ENCODE measurements at regions not wholly inside any gene's neighbourhood (a gene's known extent, or its start where the extent isn't known, plus 50 kb on each side); places are given as distances from the start of the nearest gene placed in this dataset.

- Histone ChIP-seq H3K9me3 (ENCODE audit: control insufficient read depth in 1 of 2, insufficient read depth in 1 of 2, low read length in 2 of 2) (peaks cover 0 to 6% of the 10 kb centered on the region in 2 experiments), H3K4me3 (ENCODE audit: low read length) (no peak overlapping the region), H3K27me3 (ENCODE audit: control insufficient read depth in 1 of 2, insufficient read depth in 2 of 2, low read length in 2 of 2) (no peaks in the 10 kb centered on the region), H3K4me1 (ENCODE audit: insufficient read depth, low read length) (no peaks in the 10 kb centered on the region), H3K36me3 (ENCODE audit: insufficient read depth, low read length) (no peaks in the 10 kb centered on the region), H3K27ac (ENCODE audit: low read depth in 1 of 2, low read length in 2 of 2) (no peak overlapping the region)
- no peak for TF ChIP-seq CTCF (IDR thresholded peaks at IDR 0.05)
- POLR2A ChIA-PET, result no interaction called here
- Mint-ChIP-seq H3K9me3 (peaks cover 13% of the 10 kb centered on the region), H3K36me3 (ENCODE audit: low read depth) (no peaks in the 10 kb centered on the region), H3K4me3 (no peak overlapping the region), H3K27ac (no peak overlapping the region), H3K27me3 (no peaks in the 10 kb centered on the region), H3K4me1 (ENCODE audit: low read depth) (no peaks in the 10 kb centered on the region)
- intact Hi-C loops (cut with DNase I, micrococcal nuclease), result no loop called here
- CTCF ChIA-PET, result no interaction called here
- DNase-seq (no peak), ATAC-seq (ENCODE audit: poor library complexity) (no peak)
Observed at GRCh38 chr12:16424531-16424930, 77.1 kb downstream of the MGST1 start.

GRCh38 chr12:16435875-16436554 is 88.6 kb downstream of the MGST1 start:
- H3K4me3 ChIP-seq (ENCODE audit: low read length), result no peak overlapping the region
- intact Hi-C loops (cut with DNase I, micrococcal nuclease), result no loop called here
- no peaks in the 10 kb centered on the region for H3K4me1 Mint-ChIP-seq (ENCODE audit: low read depth)
- no peak overlapping the region for H3K4me3 Mint-ChIP-seq
- ATAC-seq (ENCODE audit: poor library complexity), result no peak
- H3K27me3 Mint-ChIP-seq, result no peaks in the 10 kb centered on the region
- H3K27ac Mint-ChIP-seq, result no peak overlapping the region
- ChIA-PET CTCF (no interaction called here), POLR2A (no interaction called here)
- H3K27me3 ChIP-seq (ENCODE audit: control insufficient read depth in 1 of 2, insufficient read depth in 2 of 2, low read length in 2 of 2), result no peaks in the 10 kb centered on the region
- no peak overlapping the region for H3K27ac ChIP-seq (ENCODE audit: low read depth in 1 of 2, low read length in 2 of 2)
- H3K36me3 ChIP-seq (ENCODE audit: insufficient read depth, low read length), result no peaks in the 10 kb centered on the region
- H3K9me3 Mint-ChIP-seq, result peaks cover 10% of the 10 kb centered on the region
- no peaks in the 10 kb centered on the region for H3K9me3 ChIP-seq (ENCODE audit: control insufficient read depth in 1 of 2, insufficient read depth in 1 of 2, low read length in 2 of 2)
- no peak for DNase-seq
- no peaks in the 10 kb centered on the region for H3K4me1 ChIP-seq (ENCODE audit: insufficient read depth, low read length)
- no peaks in the 10 kb centered on the region for H3K36me3 Mint-ChIP-seq (ENCODE audit: low read depth)
- TF ChIP-seq CTCF (IDR thresholded peaks at IDR 0.05), result no peak

- H3K9me3 ChIP-seq (ENCODE audit: control insufficient read depth in 1 of 2, insufficient read depth in 1 of 2, low read length in 2 of 2), result no peaks in the 10 kb centered on the region
- H3K27ac Mint-ChIP-seq, result no peak overlapping the region
- ChIA-PET POLR2A (no interaction called here), CTCF (no interaction called here)
- H3K36me3 Mint-ChIP-seq (ENCODE audit: low read depth), result no peaks in the 10 kb centered on the region
- no peaks in the 10 kb centered on the region for H3K27me3 Mint-ChIP-seq
- H3K9me3 Mint-ChIP-seq, result peaks cover 14% of the 10 kb centered on the region
- H3K4me1 Mint-ChIP-seq (ENCODE audit: low read depth), result no peaks in the 10 kb centered on the region
- H3K27me3 ChIP-seq (ENCODE audit: control insufficient read depth in 1 of 2, insufficient read depth in 2 of 2, low read length in 2 of 2), result no peaks in the 10 kb centered on the region
- H3K27ac ChIP-seq (ENCODE audit: low read depth in 1 of 2, low read length in 2 of 2), result no peak overlapping the region
- TF ChIP-seq CTCF (IDR thresholded peaks at IDR 0.05), result no peak
- no peak for DNase-seq
- no peak overlapping the region for H3K4me3 ChIP-seq (ENCODE audit: low read length)
- intact Hi-C loops (cut with DNase I, micrococcal nuclease), result no loop called here
- ATAC-seq (ENCODE audit: poor library complexity), result no peak
- no peak overlapping the region for H3K4me3 Mint-ChIP-seq
- no peaks in the 10 kb centered on the region for H3K36me3 ChIP-seq (ENCODE audit: insufficient read depth, low read length)
- no peaks in the 10 kb centered on the region for H3K4me1 ChIP-seq (ENCODE audit: insufficient read depth, low read length)
Observed at GRCh38 chr12:16437281-16437816, 89.9 kb downstream of the MGST1 start.
